T-helper 1 cell treated with Interleukin-12 subunit alpha and Interleukin-12 subunit beta and Interleukin-4 antibody, amounts not matched to agents 30 μg/mL and 1 μg/mL, for 36 hours (primary cell): ENCODE measurements at regions not wholly inside any gene's neighbourhood (a gene's known extent, or its start where the extent isn't known, plus 50 kb on each side); places are given as distances from the start of the nearest gene placed in this dataset.

ENCODE experiments used
- H3K27ac Mint-ChIP-seq: one replicate; pipeline ENCODE4 v1.8.0; 2021; ENCODE audit warnings: mild to moderate bottlenecking, mixed read lengths
- H3K27me3 Mint-ChIP-seq: one replicate; pipeline ENCODE4 v1.8.0; 2021; ENCODE audit warnings: low read depth, mixed read lengths
- H3K36me3 Mint-ChIP-seq: one replicate; pipeline ENCODE4 v1.8.0; 2021; ENCODE audit warnings: low read depth, mixed read lengths
- H3K4me1 Mint-ChIP-seq: one replicate; pipeline ENCODE4 v1.8.0; 2021; ENCODE audit warnings: low read depth, mixed read lengths
- H3K4me3 Mint-ChIP-seq: one replicate; pipeline ENCODE4 v1.8.0; 2021; ENCODE audit warnings: mild to moderate bottlenecking, moderate library complexity, mixed read lengths
- H3K9me3 Mint-ChIP-seq: one replicate; pipeline ENCODE4 v1.8.0; 2021; ENCODE audit warnings: mixed read lengths

- no peaks in the 10 kb centered on the region for H3K36me3 Mint-ChIP-seq
- no peak overlapping the region for H3K4me3 Mint-ChIP-seq
- no peaks in the 10 kb centered on the region for H3K4me1 Mint-ChIP-seq
- H3K27me3 Mint-ChIP-seq: no peaks in the 10 kb centered on the region
- peaks cover 7% of the 10 kb centered on the region for H3K9me3 Mint-ChIP-seq
- no peak overlapping the region for H3K27ac Mint-ChIP-seq
Measured at GRCh38 chr13:71979616-71980015, 112.6 kb upstream of the DACH1 start.

- no peaks in the 10 kb centered on the region for H3K9me3 Mint-ChIP-seq
- H3K4me1 Mint-ChIP-seq: no peaks in the 10 kb centered on the region
- H3K27me3 Mint-ChIP-seq: no peaks in the 10 kb centered on the region
- H3K4me3 Mint-ChIP-seq: no peak overlapping the region
- H3K27ac Mint-ChIP-seq: no peak overlapping the region
- no peaks in the 10 kb centered on the region for H3K36me3 Mint-ChIP-seq
Measured at GRCh38 chr13:71977028-71977427, 110.0 kb upstream of the DACH1 start.

- Mint-ChIP-seq H3K4me3 (no peak overlapping the region), H3K36me3 (no peaks in the 10 kb centered on the region), H3K27me3 (no peaks in the 10 kb centered on the region), H3K9me3 (no peaks in the 10 kb centered on the region), H3K4me1 (peaks cover 2% of the 10 kb centered on the region), H3K27ac (no peak overlapping the region)
Measured at GRCh38 chr13:71967990-71968389, 101.0 kb upstream of the DACH1 start.

- H3K36me3 Mint-ChIP-seq: no peaks in the 10 kb centered on the region
- no peak overlapping the region for H3K27ac Mint-ChIP-seq
- H3K4me1 Mint-ChIP-seq: peaks cover 2% of the 10 kb centered on the region
- H3K4me3 Mint-ChIP-seq: peak overlapping the region; percentile 48
- no peaks in the 10 kb centered on the region for H3K27me3 Mint-ChIP-seq
- no peaks in the 10 kb centered on the region for H3K9me3 Mint-ChIP-seq
Measured at GRCh38 chr13:71964491-71965100, 97.6 kb upstream of the DACH1 start.

GRCh38 chr13:71962735-71963134, 95.7 kb upstream of the DACH1 start:
- H3K9me3 Mint-ChIP-seq: no peaks in the 10 kb centered on the region
- no peaks in the 10 kb centered on the region for H3K27me3 Mint-ChIP-seq
- H3K4me1 Mint-ChIP-seq: peaks cover 2% of the 10 kb centered on the region
- H3K27ac Mint-ChIP-seq: no peak overlapping the region
- no peak overlapping the region for H3K4me3 Mint-ChIP-seq
- H3K36me3 Mint-ChIP-seq: no peaks in the 10 kb centered on the region

GRCh38 chr13:71962126-71962525, 95.1 kb upstream of the DACH1 start:
- Mint-ChIP-seq H3K4me1 (peaks cover 2% of the 10 kb centered on the region), H3K27ac (no peak overlapping the region), H3K4me3 (no peak overlapping the region), H3K36me3 (no peaks in the 10 kb centered on the region), H3K9me3 (no peaks in the 10 kb centered on the region), H3K27me3 (no peaks in the 10 kb centered on the region)

GRCh38 chr13:71949441-71949840, 82.4 kb upstream of the DACH1 start:
- Mint-ChIP-seq H3K4me1 (no peaks in the 10 kb centered on the region), H3K9me3 (no peaks in the 10 kb centered on the region), H3K27me3 (no peaks in the 10 kb centered on the region), H3K4me3 (no peak overlapping the region), H3K27ac (no peak overlapping the region), H3K36me3 (no peaks in the 10 kb centered on the region)

GRCh38 chr13:71939186-71939585, 72.2 kb upstream of the DACH1 start:
- no peaks in the 10 kb centered on the region for H3K9me3 Mint-ChIP-seq
- no peak overlapping the region for H3K4me3 Mint-ChIP-seq
- no peaks in the 10 kb centered on the region for H3K36me3 Mint-ChIP-seq

GRCh38 chr13:71935166-71935840, 68.3 kb upstream of the DACH1 start:
- Mint-ChIP-seq H3K4me3 (no peak overlapping the region), H3K9me3 (no peaks in the 10 kb centered on the region), H3K27me3 (no peaks in the 10 kb centered on the region), H3K27ac (no peak overlapping the region), H3K4me1 (no peaks in the 10 kb centered on the region), H3K36me3 (no peaks in the 10 kb centered on the region)

More at GRCh38 chr13:71939186-71939585, 72.2 kb upstream of the DACH1 start:
- H3K27ac Mint-ChIP-seq: no peak overlapping the region
- no peaks in the 10 kb centered on the region for H3K4me1 Mint-ChIP-seq
- no peaks in the 10 kb centered on the region for H3K27me3 Mint-ChIP-seq

- H3K4me3 Mint-ChIP-seq: no peak overlapping the region
Measured at GRCh38 chr13:71924931-71925330, 57.9 kb upstream of the DACH1 start.

GRCh38 chr13:71922194-71922593, 55.2 kb upstream of the DACH1 start:
- Mint-ChIP-seq H3K4me3 (no peak overlapping the region), H3K9me3 (no peaks in the 10 kb centered on the region), H3K4me1 (no peaks in the 10 kb centered on the region), H3K27me3 (no peaks in the 10 kb centered on the region), H3K36me3 (no peaks in the 10 kb centered on the region), H3K27ac (no peak overlapping the region)

More at GRCh38 chr13:71924931-71925330, 57.9 kb upstream of the DACH1 start:
- Mint-ChIP-seq H3K36me3 (no peaks in the 10 kb centered on the region), H3K9me3 (no peaks in the 10 kb centered on the region), H3K27ac (no peak overlapping the region), H3K4me1 (no peaks in the 10 kb centered on the region), H3K27me3 (no peaks in the 10 kb centered on the region)
